LHCN-M2 (cell line): ENCODE measurements at regions not wholly inside any gene's neighbourhood (a gene's known extent, or its start where the extent isn't known, plus 50 kb on each side); places are given as distances from the start of the nearest gene placed in this dataset.
"Not testable (repeated sequence)": the region's sequence is repeated elsewhere in the genome, so short reads cannot be mapped to it uniquely, and the experiment has no call there.

Experiments
- DNase-seq: peaks from one replicate; pipeline ENCODE4 v3.0.0-alpha.2; 2012; ENCODE audit warnings: low read depth

- not testable (repeated sequence) for DNase-seq
These were observed 222.7 kb upstream of the SEMA3C start for GRCh38 chr7:81141257-81142205.

GRCh38 chr7:81140775-81141174 lies 221.9 kb upstream of the SEMA3C start:
- DNase-seq, result no peak

GRCh38 chr7:81140252-81140651 lies 221.4 kb upstream of the SEMA3C start:
- DNase-seq, result no peak

- DNase-seq, result no peak
These were observed 220.0 kb upstream of the SEMA3C start for GRCh38 chr7:81138870-81139269.

GRCh38 chr7:81135324-81135723 lies 216.5 kb upstream of the SEMA3C start:
- DNase-seq, result no peak

GRCh38 chr7:81128011-81128410 lies 209.2 kb upstream of the SEMA3C start:
- no peak for DNase-seq

- DNase-seq, result no peak
These were observed 202.0 kb upstream of the SEMA3C start for GRCh38 chr7:81120803-81121202.

GRCh38 chr7:81120111-81120510 lies 201.3 kb upstream of the SEMA3C start:
- no peak for DNase-seq

GRCh38 chr7:81114633-81115032 lies 195.8 kb upstream of the SEMA3C start:
- DNase-seq, result peak; percentile 22

- DNase-seq, result no peak
These were observed 193.9 kb upstream of the SEMA3C start for GRCh38 chr7:81112731-81113130.

- peak; percentile 53 for DNase-seq
These were observed 193.1 kb upstream of the SEMA3C start for GRCh38 chr7:81111781-81112540.

- peak; percentile 98 for DNase-seq
These were observed 192.5 kb upstream of the SEMA3C start for GRCh38 chr7:81111358-81111757.

GRCh38 chr7:81110673-81111072 lies 191.8 kb upstream of the SEMA3C start:
- no peak for DNase-seq

GRCh38 chr7:81098213-81098612 lies 179.4 kb upstream of the SEMA3C start:
- no peak for DNase-seq

- DNase-seq, result peak; percentile 38
These were observed 176.1 kb upstream of the SEMA3C start for GRCh38 chr7:81094952-81095351.

- peak; percentile 33 for DNase-seq
These were observed 162.8 kb upstream of the SEMA3C start for GRCh38 chr7:81081616-81082015.

- no peak for DNase-seq
These were observed 161.7 kb upstream of the SEMA3C start for GRCh38 chr7:81080553-81080952.

- DNase-seq, result peak; percentile 65
These were observed 160.9 kb upstream of the SEMA3C start for GRCh38 chr7:81079746-81080145.

GRCh38 chr7:81075150-81075549 lies 156.3 kb upstream of the SEMA3C start:
- DNase-seq, result peak; percentile 27

- DNase-seq, result no peak
These were observed 155.6 kb upstream of the SEMA3C start for GRCh38 chr7:81074406-81074805.

GRCh38 chr7:81073931-81074251 lies 155.0 kb upstream of the SEMA3C start:
- no peak for DNase-seq

- DNase-seq, result no peak
These were observed 152.1 kb upstream of the SEMA3C start for GRCh38 chr7:81070956-81071355.

GRCh38 chr7:81066797-81067196 lies 147.9 kb upstream of the SEMA3C start:
- peak; percentile 57 for DNase-seq
